Left ventricle myocardium superior (tissue), 1 donor: ENCODE measurements at regions not wholly inside any gene's neighbourhood (a gene's known extent, or its start where the extent isn't known, plus 50 kb on each side); places are given as distances from the start of the nearest gene placed in this dataset.

Experiments
- ATAC-seq: fragments of 200-7000 bp; cut with Tn5 transposase; one replicate; pipeline ENCODE4 v1.9.1; 2020; ENCODE audit warnings: mild to moderate bottlenecking, moderate library complexity
- DNase-seq: peaks from one replicate; pipeline ENCODE4 v3.0.0-alpha.2; 2020
- intact Hi-C: fragments of 100-400 bp; cut with micrococcal nuclease; formaldehyde crosslinking; loops from one replicate; pipeline ENCODE4 v1.11.0; 2022
- donor health status: DM: no; HTN: yes; CAD: no; lungs with severe emphysema.

GRCh38 chr5:60323596-60323995, 376.4 kb downstream of the DEPDC1B start:
- intact Hi-C loops = no loop called here

DNA sequence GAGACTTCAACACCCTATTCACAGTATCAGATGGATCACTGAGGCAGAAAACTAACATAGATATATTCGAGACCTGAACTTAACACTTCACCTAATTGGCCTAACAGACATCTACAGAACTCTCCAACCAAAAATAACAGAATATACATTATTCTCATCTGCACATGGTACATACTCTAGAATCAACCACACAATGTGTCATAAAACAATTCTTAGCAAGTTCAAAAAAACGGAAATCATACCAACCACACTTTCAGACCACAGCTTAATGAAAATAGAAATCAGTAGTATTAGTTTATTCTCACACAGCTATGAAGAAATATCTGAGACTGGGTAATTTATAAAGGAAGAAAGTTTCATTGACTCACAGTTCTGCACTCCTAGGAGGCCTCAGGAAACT, 387.9 kb downstream of the DEPDC1B start:
- DNase-seq (no peak), ATAC-seq (no peak)
- intact Hi-C loops = no loop called here

More at GRCh38 chr5:60323596-60323995, 376.4 kb downstream of the DEPDC1B start:
- no peak for ATAC-seq
- DNase-seq = no peak

DNA sequence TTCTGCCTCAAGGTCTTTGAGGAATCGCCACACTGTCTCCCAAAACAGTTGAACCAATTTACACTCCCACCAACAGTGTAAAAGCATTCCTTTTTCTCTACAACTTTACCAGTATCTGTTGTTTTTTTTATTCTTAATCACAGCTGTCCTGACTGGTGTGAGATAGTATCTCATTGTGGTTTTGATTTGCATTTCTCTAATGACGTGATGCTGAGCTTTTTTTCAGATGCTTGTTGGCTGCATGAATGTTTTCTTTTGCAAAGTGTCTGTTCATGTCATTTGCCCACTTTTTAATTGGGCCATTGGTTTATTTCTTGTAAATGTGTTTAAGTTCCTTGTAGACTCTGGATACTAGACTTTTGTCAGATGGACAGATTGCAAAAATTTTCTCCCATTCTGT, 400.0 kb downstream of the DEPDC1B start:
- intact Hi-C loops = no loop called here
- ATAC-seq = no peak
- DNase-seq = no peak

- intact Hi-C loops = no loop called here
- ATAC-seq = no peak
Measured at GRCh38 chr5:60297658-60298057, 402.3 kb downstream of the DEPDC1B start.

GRCh38 chr5:60295423-60295822, 401.9 kb upstream of the PDE4D start:
- DNase-seq (no peak), ATAC-seq (no peak)
- intact Hi-C loops = no loop called here

More at GRCh38 chr5:60297658-60298057, 402.3 kb downstream of the DEPDC1B start:
- no peak for DNase-seq

GRCh38 chr5:60293518-60293917, 400.0 kb upstream of the PDE4D start:
- DNase-seq = no peak
- no peak for ATAC-seq
- intact Hi-C loops = no loop called here

DNA sequence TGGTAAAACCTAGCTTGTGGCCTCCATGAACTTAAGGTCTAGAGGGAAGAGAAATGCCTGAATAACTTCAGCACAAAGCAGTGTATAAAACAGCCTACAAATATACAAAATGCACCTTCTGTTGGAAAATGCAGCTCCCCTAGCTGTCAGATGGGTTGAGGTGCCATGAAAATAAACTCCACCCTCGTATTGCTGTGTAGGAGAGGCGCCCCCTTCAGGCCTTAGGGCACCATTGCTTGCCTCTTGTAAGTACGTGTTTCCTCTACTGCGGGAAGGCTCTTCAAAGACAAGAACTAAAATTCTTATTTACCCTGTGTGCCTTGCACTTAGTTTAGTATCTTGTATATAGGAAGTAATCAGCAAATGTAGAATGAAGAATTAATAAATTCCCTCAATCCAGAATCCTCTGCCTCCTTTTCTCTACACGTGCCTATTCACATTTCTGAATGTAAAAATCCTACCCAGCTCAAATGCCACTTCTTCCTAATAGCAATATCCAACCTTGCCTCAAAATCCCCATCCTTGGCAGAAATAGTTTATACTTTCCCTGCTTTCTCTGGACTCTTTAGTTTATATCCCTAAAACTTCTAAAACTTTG, 393.7 kb upstream of the PDE4D start:
- ATAC-seq (no peak), DNase-seq (no peak)
- intact Hi-C loops = no loop called here

DNA sequence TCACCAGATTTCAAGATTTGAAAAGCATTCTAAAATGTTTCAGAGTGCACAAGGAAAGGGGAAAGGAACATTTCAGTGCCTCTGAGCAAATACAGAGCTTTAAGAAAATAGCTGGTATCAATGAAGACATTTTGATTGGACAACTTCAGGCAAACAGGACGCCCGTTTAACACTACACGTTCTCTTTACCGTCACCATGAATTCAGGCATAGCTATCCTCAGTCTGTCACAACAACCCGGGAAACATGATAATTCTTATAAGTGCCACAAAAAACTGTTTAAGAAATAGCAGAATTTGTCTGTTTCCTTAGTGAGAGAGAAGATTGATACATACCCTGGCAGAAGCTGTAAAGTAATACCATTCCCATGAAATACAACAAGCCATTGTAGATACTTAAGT, 392.4 kb upstream of the PDE4D start:
- intact Hi-C loops = no loop called here
- no peak for DNase-seq
- ATAC-seq = no peak

DNA sequence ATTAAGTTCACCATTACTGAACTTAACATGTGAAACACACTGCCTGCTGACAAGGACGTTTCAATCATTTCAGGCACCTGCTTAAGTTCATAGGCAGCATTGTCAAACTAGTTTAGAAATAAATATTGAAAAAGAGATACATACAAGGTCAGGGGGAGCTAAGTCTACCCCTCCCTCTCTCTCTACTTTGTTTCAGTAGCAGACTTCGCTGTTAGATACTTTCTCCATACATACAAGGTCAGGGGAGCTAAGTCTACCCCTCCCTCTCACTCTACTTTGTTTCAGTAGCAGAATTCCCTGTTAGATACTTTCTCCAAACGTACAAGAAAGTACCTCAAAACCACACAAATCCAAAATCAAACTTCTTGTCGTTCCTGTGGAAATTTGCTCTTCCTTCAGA, 387.4 kb upstream of the PDE4D start:
- ATAC-seq = no peak
- DNase-seq = no peak
- intact Hi-C loops = no loop called here

DNA sequence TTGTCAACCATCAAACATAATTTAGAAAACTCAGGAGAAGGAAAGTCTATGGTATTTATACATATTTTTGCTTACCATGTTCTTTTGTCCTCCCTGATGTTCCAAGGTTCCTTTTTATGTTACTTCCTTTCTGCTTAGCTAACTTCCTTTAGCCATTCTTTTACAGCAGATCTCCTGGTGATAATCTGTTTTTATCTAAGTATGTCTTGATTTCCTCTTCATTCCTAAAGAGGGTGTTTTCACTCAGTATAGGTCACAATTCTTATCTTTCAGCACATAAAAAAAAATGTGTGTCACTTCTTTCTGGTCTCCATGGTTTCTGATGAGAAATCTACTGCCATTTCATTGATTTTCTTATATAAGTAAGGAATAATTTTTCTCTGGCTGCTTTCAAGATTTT, 384.4 kb upstream of the PDE4D start:
- intact Hi-C loops = no loop called here
- ATAC-seq (no peak), DNase-seq (no peak)

- ATAC-seq = no peak
- intact Hi-C loops = no loop called here
- no peak for DNase-seq
Measured at GRCh38 chr5:60274747-60275146, 381.2 kb upstream of the PDE4D start.

DNA sequence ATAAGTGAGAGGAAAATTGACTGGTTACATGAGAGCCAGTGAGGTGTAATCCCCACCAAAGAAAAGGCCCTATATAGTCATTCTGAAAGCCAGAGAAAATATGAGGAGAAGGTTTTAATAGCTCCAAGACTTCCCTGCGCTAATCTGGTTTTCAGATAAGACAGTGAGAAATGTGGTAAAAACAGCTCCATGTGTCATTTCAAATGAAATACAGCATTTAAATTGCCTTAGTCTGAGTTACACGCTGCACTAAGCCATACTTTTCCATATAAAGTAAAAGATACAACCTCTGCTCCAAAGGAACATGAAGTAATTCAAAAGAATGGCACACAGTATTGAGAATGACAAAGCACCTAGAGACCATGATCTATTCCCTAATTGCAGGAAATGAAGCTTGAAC, 378.0 kb upstream of the PDE4D start:
- intact Hi-C loops = no loop called here
- DNase-seq (no peak), ATAC-seq (no peak)

- no peak for ATAC-seq
- DNase-seq = no peak
- intact Hi-C loops = no loop called here
Measured at GRCh38 chr5:60267907-60268306, 374.4 kb upstream of the PDE4D start.

GRCh38 chr5:60263346-60263745, 369.8 kb upstream of the PDE4D start:
- intact Hi-C loops = no loop called here
- no peak for ATAC-seq

GRCh38 chr5:60262576-60263295, 369.2 kb upstream of the PDE4D start:
- DNase-seq (no peak), ATAC-seq (no peak)
- intact Hi-C loops = no loop called here

More at GRCh38 chr5:60263346-60263745, 369.8 kb upstream of the PDE4D start:
- no peak for DNase-seq

GRCh38 chr5:60261732-60262131, 368.2 kb upstream of the PDE4D start:
- intact Hi-C loops = no loop called here
- DNase-seq = no peak
- no peak for ATAC-seq

DNA sequence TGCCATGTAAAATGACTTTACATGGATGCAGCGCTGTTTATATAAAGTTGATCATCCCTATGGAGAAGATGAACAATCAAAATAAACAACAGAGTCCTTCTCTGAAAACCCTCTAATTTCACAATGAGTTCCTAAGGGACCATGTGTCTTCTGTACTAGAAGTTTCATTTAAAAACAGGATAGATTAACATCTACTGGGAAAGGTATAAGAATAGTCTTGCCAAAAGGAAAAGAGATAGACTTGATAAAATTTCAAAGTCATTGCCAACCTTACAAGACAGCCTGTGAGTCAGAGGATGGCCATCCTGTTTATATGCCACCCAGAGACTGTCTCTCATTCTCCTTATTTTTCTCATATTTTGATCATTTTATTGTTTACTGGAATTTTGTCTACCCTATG, 367.1 kb upstream of the PDE4D start:
- intact Hi-C loops = no loop called here
- DNase-seq (no peak), ATAC-seq (no peak)

- no peak for DNase-seq
- intact Hi-C loops = no loop called here
- peak; percentile 15 for ATAC-seq
Measured at GRCh38 chr5:60259730-60260129, 366.2 kb upstream of the PDE4D start.

DNA sequence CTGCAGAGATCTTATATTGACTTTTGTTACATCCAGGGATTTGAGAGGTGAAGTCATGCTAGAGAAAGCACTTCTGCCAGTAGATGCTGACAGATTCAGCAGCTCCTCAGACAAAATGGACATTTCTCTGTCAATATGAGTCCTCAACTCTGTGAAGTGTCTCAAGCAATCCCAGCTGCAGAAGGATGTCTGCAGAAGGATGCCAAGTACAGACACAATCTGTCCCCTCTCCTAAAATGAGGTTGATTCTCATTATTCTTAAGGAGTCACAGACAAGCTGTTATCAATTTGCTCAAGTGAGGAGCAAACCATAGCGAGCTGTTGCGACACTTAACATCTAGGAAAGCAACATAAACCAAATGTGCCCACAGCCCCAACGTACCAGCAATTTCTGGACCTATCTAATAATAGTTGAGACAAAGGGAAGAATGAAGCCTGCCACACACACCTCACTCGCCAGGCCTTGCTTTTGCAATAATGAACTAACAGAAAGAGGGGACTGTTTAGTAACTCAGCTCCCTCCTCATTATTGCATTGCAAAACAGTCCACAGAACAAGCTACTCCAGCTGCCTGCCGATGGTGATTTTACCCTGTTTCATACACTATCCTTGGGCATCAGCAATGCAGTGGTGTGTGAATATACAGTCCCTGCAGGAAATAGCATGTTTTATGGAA, 364.2 kb upstream of the PDE4D start:
- DNase-seq (no peak), ATAC-seq (no peak)
- intact Hi-C loops = no loop called here

DNA sequence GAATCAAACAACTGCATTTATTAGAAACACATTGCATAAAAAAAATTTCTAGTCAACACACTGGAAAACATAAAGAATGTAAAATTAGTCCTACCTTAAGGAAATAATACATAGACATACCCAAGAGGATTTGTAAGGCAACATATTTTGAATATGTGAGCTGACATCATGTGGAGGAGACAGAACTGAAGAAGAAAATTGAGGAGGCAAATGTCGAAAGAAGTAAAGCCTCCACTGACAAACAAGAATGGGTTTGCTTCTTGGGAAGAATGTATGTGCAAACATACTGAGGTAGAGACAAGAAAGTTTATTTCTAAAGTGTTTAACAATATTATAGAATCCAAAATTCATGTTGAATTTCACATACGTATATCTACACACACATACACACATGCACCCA, 363.0 kb upstream of the PDE4D start:
- ATAC-seq = no peak
- DNase-seq = no peak
- intact Hi-C loops = no loop called here

- ATAC-seq (peak; percentile 72), DNase-seq (peak; percentile 38)
- intact Hi-C loops = no loop called here
Measured at GRCh38 chr5:60248901-60249300, 355.4 kb upstream of the PDE4D start.
